ENCODE measurements at regions not wholly inside any gene's neighbourhood (a gene's known extent, or its start where the extent isn't known, plus 50 kb on each side); places are given as distances from the start of the nearest gene placed in this dataset.

- no peaks in the 10 kb centered on the region for H4K20me1 ChIP-seq (ENCODE audit: control insufficient read depth, insufficient read depth, low read length, poor library complexity, severe bottlenecking)
- H3K4me1 ChIP-seq (ENCODE audit: control insufficient read depth in 2 of 2, insufficient read depth in 2 of 2, low read length in 2 of 2): no peaks in the 10 kb centered on the region
- H3K27ac Mint-ChIP-seq: no peak overlapping the region
- no CpG with 5 or more reads among the region's 1 CpG for WGBS (ENCODE audit: insufficient coverage)
- H3K4me1 Mint-ChIP-seq: no peaks in the 10 kb centered on the region
- H2AFZ ChIP-seq (ENCODE audit: insufficient read depth, low read depth, low read length, poor library complexity, severe bottlenecking): no peak overlapping the region
- intact Hi-C loops (cut with micrococcal nuclease): no loop called here
- DNase-seq (no peak), ATAC-seq (ENCODE audit: low read depth) (no peak)
- POLR2A ChIA-PET: no interaction called here
- H3K9me3 Mint-ChIP-seq (ENCODE audit: insufficient read depth): no peaks in the 10 kb centered on the region
- no peak overlapping the region for H3K4me3 ChIP-seq (ENCODE audit: control extremely low read depth in 1 of 5, extremely low read depth in 1 of 5, insufficient read depth in 1 of 5, low read depth in 2 of 5, low read length in 4 of 5)
- no peaks in the 10 kb centered on the region for H3K9me3 ChIP-seq (ENCODE audit: control extremely low read depth in 1 of 3, control insufficient read depth in 2 of 3, insufficient read depth in 1 of 3, low read length in 2 of 3)
- H3K9ac ChIP-seq (ENCODE audit: low read length): no peak overlapping the region
- CTCF ChIA-PET: no interaction called here
- no peaks in the 10 kb centered on the region for H3K36me3 ChIP-seq (replicated peaks in 1 of 2; ENCODE audit: control extremely low read depth in 1 of 2, control insufficient read depth in 1 of 2, extremely low read depth in 1 of 2, insufficient read depth in 2 of 2, low read length in 1 of 2)
- no peaks in the 10 kb centered on the region for H3K79me2 ChIP-seq (ENCODE audit: control insufficient read depth, insufficient read depth, low read length)
- no peaks in the 10 kb centered on the region for H3K27me3 Mint-ChIP-seq
- H3K4me2 ChIP-seq (replicated peaks; ENCODE audit: low read depth, low read length, poor library complexity, severe bottlenecking): no peak overlapping the region
- no peak overlapping the region for H3K27ac ChIP-seq (ENCODE audit: low read length in 2 of 2)
- H3K27me3 ChIP-seq (replicated peaks in 1 of 4; ENCODE audit: control extremely low read depth in 1 of 4, control insufficient read depth in 3 of 4, insufficient read depth in 4 of 4, low read length in 3 of 4): no peaks in the 10 kb centered on the region
- TF ChIP-seq EZH2 (IDR thresholded peaks at IDR 0.05; ENCODE audit: borderline replicate concordance, insufficient read depth, low read depth, low read length, poor library complexity, severe bottlenecking): no peak
- TF ChIP-seq CTCF (IDR thresholded peaks at IDR 0.05): no peak
- H3K4me3 Mint-ChIP-seq: no peak overlapping the region
Measured at GRCh38 chr5:98275980-98276379, 497.5 kb upstream of the RGMB start.

- DNase-seq (no peak), ATAC-seq (ENCODE audit: low read depth) (no peak)
- H2AFZ ChIP-seq (ENCODE audit: insufficient read depth, low read depth, low read length, poor library complexity, severe bottlenecking): no peak overlapping the region
- no peaks in the 10 kb centered on the region for H3K36me3 ChIP-seq (replicated peaks in 1 of 2; ENCODE audit: control extremely low read depth in 1 of 2, control insufficient read depth in 1 of 2, extremely low read depth in 1 of 2, insufficient read depth in 2 of 2, low read length in 1 of 2)
- no peak overlapping the region for H3K9ac ChIP-seq (ENCODE audit: low read length)
- Mint-ChIP-seq H3K27ac (no peak overlapping the region), H3K27me3 (no peaks in the 10 kb centered on the region), H3K4me1 (no peaks in the 10 kb centered on the region), H3K4me3 (no peak overlapping the region), H3K9me3 (ENCODE audit: insufficient read depth) (no peaks in the 10 kb centered on the region)
- H3K9me3 ChIP-seq (ENCODE audit: control extremely low read depth in 1 of 3, control insufficient read depth in 2 of 3, insufficient read depth in 1 of 3, low read length in 2 of 3): no peaks in the 10 kb centered on the region
- no peak overlapping the region for H3K27ac ChIP-seq (ENCODE audit: low read length in 2 of 2)
- no peak overlapping the region for H3K4me2 ChIP-seq (replicated peaks; ENCODE audit: low read depth, low read length, poor library complexity, severe bottlenecking)
- no peaks in the 10 kb centered on the region for H3K4me1 ChIP-seq (ENCODE audit: control insufficient read depth in 2 of 2, insufficient read depth in 2 of 2, low read length in 2 of 2)
- TF ChIP-seq EZH2 (IDR thresholded peaks at IDR 0.05; ENCODE audit: borderline replicate concordance, insufficient read depth, low read depth, low read length, poor library complexity, severe bottlenecking) (no peak), CTCF (IDR thresholded peaks at IDR 0.05) (no peak)
- H3K4me3 ChIP-seq (ENCODE audit: control extremely low read depth in 1 of 5, extremely low read depth in 1 of 5, insufficient read depth in 1 of 5, low read depth in 2 of 5, low read length in 4 of 5): no peak overlapping the region
- CTCF ChIA-PET: no interaction called here
- H3K27me3 ChIP-seq (replicated peaks in 1 of 4; ENCODE audit: control extremely low read depth in 1 of 4, control insufficient read depth in 3 of 4, insufficient read depth in 4 of 4, low read length in 3 of 4): no peaks in the 10 kb centered on the region
- intact Hi-C loops (cut with micrococcal nuclease): no loop called here
- POLR2A ChIA-PET: no interaction called here
- H4K20me1 ChIP-seq (ENCODE audit: control insufficient read depth, insufficient read depth, low read length, poor library complexity, severe bottlenecking): no peaks in the 10 kb centered on the region
- no peaks in the 10 kb centered on the region for H3K79me2 ChIP-seq (ENCODE audit: control insufficient read depth, insufficient read depth, low read length)
- WGBS (ENCODE audit: insufficient coverage): no CpG with 5 or more reads among the region's 1 CpG
Measured at GRCh38 chr5:98282521-98282920, 490.9 kb upstream of the RGMB start.
